HG02610 (cell line): ENCODE measurements at regions not wholly inside any gene's neighbourhood (a gene's known extent, or its start where the extent isn't known, plus 50 kb on each side); places are given as distances from the start of the nearest gene placed in this dataset.

Experiments used
- ATAC-seq: cut with Tn5 transposase; IDR thresholded peaks from one replicate; pipeline ENCODE4 v1.9.1; 2021; ENCODE audit warnings: mild to moderate bottlenecking, moderate library complexity; ENCODE audit not compliant: unreplicated experiment

- no peak for ATAC-seq
Measured at GRCh38 chr3:34696831-34697230, 898.4 kb downstream of the PDCD6IP start.

GRCh38 chr3:34703053-34703452 lies 904.6 kb downstream of the PDCD6IP start:
- ATAC-seq = no peak

- no peak for ATAC-seq
Measured at GRCh38 chr3:34724916-34725499, 914.3 kb upstream of the ARPP21 start.

- no peak for ATAC-seq
Measured at GRCh38 chr3:34725774-34726173, 913.6 kb upstream of the ARPP21 start.

- ATAC-seq = peak; percentile 70
Measured at GRCh38 chr3:34727700-34728099, 911.6 kb upstream of the ARPP21 start.

GRCh38 chr3:34742151-34742550 lies 897.2 kb upstream of the ARPP21 start:
- no peak for ATAC-seq

GRCh38 chr3:34758630-34759261 lies 880.6 kb upstream of the ARPP21 start:
- no peak for ATAC-seq

GRCh38 chr3:34777386-34777785 lies 861.9 kb upstream of the ARPP21 start:
- ATAC-seq = no peak

GRCh38 chr3:34779092-34779491 lies 860.2 kb upstream of the ARPP21 start:
- no peak for ATAC-seq

- no peak for ATAC-seq
Measured at GRCh38 chr3:34780294-34780693, 859.0 kb upstream of the ARPP21 start.

GRCh38 chr3:34780973-34781372 lies 858.4 kb upstream of the ARPP21 start:
- ATAC-seq = no peak

- ATAC-seq = no peak
Measured at GRCh38 chr3:34782871-34783270, 856.5 kb upstream of the ARPP21 start.

GRCh38 chr3:34783876-34784275 lies 855.4 kb upstream of the ARPP21 start:
- ATAC-seq = no peak

GRCh38 chr3:34793057-34793456 lies 846.3 kb upstream of the ARPP21 start:
- ATAC-seq = no peak

- no peak for ATAC-seq
Measured at GRCh38 chr3:34807611-34808010, 831.7 kb upstream of the ARPP21 start.

GRCh38 chr3:34808287-34808686 lies 831.0 kb upstream of the ARPP21 start:
- no peak for ATAC-seq

- ATAC-seq = no peak
Measured at GRCh38 chr3:34828847-34829246, 810.5 kb upstream of the ARPP21 start.

- no peak for ATAC-seq
Measured at GRCh38 chr3:34832865-34833508, 806.3 kb upstream of the ARPP21 start.

- no peak for ATAC-seq
Measured at GRCh38 chr3:34837848-34838741, 801.2 kb upstream of the ARPP21 start.

- ATAC-seq = no peak
Measured at GRCh38 chr3:34842706-34843480, 796.4 kb upstream of the ARPP21 start.

GRCh38 chr3:34844323-34844620 lies 795.1 kb upstream of the ARPP21 start:
- no peak for ATAC-seq
